SK-N-SH treated with all-trans-retinoic acid at 6 μM for 48 hours (cell line): ENCODE measurements at regions not wholly inside any gene's neighbourhood (a gene's known extent, or its start where the extent isn't known, plus 50 kb on each side); places are given as distances from the start of the nearest gene placed in this dataset.

Experiments
- ARNTL ChIP-seq: fragments of 450-650 bp; formaldehyde crosslinking; IDR thresholded peaks from 2 replicates; pipeline ENCODE4 v1.5.0; 2020; ENCODE audit warnings: low read depth, mild to moderate bottlenecking, moderate library complexity, borderline replicate concordance
- ISL1 ChIP-seq: fragments of 250-450 bp; sonication (Bioruptor Pico); IDR thresholded peaks from 2 replicates; pipeline ENCODE4 v2.1.2; 2022; ENCODE audit warnings: mild to moderate bottlenecking, moderate library complexity
- OSR1 ChIP-seq: fragments of 250-450 bp; sonication (Bioruptor Pico); IDR thresholded peaks from 2 replicates; pipeline ENCODE4 v1.8.0; 2022; ENCODE audit warnings: moderate library complexity, mild to moderate bottlenecking, inconsistent platforms
- RARB ChIP-seq: fragments of 250-450 bp; sonication (Bioruptor Pico); IDR thresholded peaks from 2 replicates; pipeline ENCODE4 v1.8.0; 2021; ENCODE audit warnings: mild to moderate bottlenecking, moderate library complexity
- ZC3H10 ChIP-seq: fragments of 250-450 bp; sonication (Bioruptor Pico); IDR thresholded peaks from 2 replicates; pipeline ENCODE4 v1.5.1; 2021; ENCODE audit warnings: mild to moderate bottlenecking, moderate library complexity
- ZFP3 ChIP-seq: fragments of 250-450 bp; sonication (Bioruptor Pico); IDR thresholded peaks from 2 replicates; pipeline ENCODE4 v1.5.0; 2020; ENCODE audit warnings: mild to moderate bottlenecking, moderate library complexity
- ZFP30 ChIP-seq: fragments of 450-650 bp; formaldehyde crosslinking; IDR thresholded peaks from 2 replicates; pipeline ENCODE4 v1.5.0; 2022; ENCODE audit warnings: mild to moderate bottlenecking, moderate library complexity
- ZNF565 ChIP-seq: fragments of 450-650 bp; formaldehyde crosslinking; conservative IDR thresholded peaks from 2 replicates; pipeline ENCODE4 v1.5.0; 2020; ENCODE audit warnings: low read depth, mild to moderate bottlenecking, moderate library complexity
- ZNF8 ChIP-seq: fragments of 450-650 bp; formaldehyde crosslinking; IDR thresholded peaks from 2 replicates; pipeline ENCODE4 v1.5.0; 2020; ENCODE audit warnings: mild to moderate bottlenecking, moderate library complexity
- TF ChIP-seq, protein P1 (sequence below): fragments of 250-450 bp; sonication (Bioruptor Pico); IDR thresholded peaks from 2 replicates; pipeline ENCODE4 v1.8.0; 2020; ENCODE audit warnings: mild to moderate bottlenecking, moderate library complexity, borderline replicate concordance
- TF ChIP-seq, protein P2 (sequence below): fragments of 250-450 bp; sonication (Bioruptor Pico); IDR thresholded peaks from 2 replicates; pipeline ENCODE4 v1.8.0; 2021; ENCODE audit warnings: low read depth, mild to moderate bottlenecking, moderate library complexity, borderline replicate concordance

DNA sequence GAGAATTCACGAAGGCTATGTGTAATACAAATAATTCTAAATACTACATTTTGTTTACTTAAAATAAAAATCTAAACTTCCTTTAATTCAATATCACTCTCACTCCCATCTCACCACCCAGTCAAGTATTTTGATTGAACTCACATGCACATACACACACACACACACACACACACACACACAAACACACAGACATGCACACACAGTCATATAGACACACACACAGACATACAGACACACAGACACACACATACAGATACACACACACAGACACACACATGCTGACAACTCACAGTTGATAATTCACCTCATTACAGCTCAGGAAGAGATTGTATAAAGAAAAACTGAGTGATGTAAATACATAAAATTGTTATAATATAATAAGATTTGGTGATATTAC is 559.8 kb upstream of the SLC35B3 start:
- TF ChIP-seq, protein P1, sequence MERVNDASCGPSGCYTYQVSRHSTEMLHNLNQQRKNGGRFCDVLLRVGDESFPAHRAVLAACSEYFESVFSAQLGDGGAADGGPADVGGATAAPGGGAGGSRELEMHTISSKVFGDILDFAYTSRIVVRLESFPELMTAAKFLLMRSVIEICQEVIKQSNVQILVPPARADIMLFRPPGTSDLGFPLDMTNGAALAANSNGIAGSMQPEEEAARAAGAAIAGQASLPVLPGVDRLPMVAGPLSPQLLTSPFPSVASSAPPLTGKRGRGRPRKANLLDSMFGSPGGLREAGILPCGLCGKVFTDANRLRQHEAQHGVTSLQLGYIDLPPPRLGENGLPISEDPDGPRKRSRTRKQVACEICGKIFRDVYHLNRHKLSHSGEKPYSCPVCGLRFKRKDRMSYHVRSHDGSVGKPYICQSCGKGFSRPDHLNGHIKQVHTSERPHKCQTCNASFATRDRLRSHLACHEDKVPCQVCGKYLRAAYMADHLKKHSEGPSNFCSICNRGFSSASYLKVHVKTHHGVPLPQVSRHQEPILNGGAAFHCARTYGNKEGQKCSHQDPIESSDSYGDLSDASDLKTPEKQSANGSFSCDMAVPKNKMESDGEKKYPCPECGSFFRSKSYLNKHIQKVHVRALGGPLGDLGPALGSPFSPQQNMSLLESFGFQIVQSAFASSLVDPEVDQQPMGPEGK = no peak
- TF ChIP-seq ZNF565 (CRISPR knock-in tag) (no peak), ZFP30 (no peak), ZC3H10 (no peak), ARNTL (CRISPR knock-in tag) (no peak), ZFP3 (CRISPR knock-in tag) (no peak), RARB (no peak), OSR1 (CRISPR knock-in tag) (no peak), ZNF8 (no peak), ISL1 (CRISPR knock-in tag) (no peak)
- TF ChIP-seq, protein P2, sequence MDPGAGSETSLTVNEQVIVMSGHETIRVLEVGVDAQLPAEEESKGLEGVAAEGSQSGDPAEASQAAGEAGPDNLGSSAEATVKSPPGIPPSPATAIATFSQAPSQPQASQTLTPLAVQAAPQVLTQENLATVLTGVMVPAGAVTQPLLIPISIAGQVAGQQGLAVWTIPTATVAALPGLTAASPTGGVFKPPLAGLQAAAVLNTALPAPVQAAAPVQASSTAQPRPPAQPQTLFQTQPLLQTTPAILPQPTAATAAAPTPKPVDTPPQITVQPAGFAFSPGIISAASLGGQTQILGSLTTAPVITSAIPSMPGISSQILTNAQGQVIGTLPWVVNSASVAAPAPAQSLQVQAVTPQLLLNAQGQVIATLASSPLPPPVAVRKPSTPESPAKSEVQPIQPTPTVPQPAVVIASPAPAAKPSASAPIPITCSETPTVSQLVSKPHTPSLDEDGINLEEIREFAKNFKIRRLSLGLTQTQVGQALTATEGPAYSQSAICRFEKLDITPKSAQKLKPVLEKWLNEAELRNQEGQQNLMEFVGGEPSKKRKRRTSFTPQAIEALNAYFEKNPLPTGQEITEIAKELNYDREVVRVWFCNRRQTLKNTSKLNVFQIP (CRISPR knock-in tag) = no peak
